IMR-90 (cell line): ENCODE measurements at regions not wholly inside any gene's neighbourhood (a gene's known extent, or its start where the extent isn't known, plus 50 kb on each side); places are given as distances from the start of the nearest gene placed in this dataset.

ENCODE experiments used
- ATAC-seq: fragments of 200-7000 bp; cut with Tn5 transposase; 2 replicates; pipeline ENCODE4 v1.9.1; 2020; ENCODE audit warnings: low read depth, mild to moderate bottlenecking, moderate library complexity
- BruUV-seq: library from RNA; stranded (reverse); fragments of 400-500 nt; replicated peaks from 2 replicates; lab custom pipeline; 2021; lab: Mats Ljungman, UMichigan
- CTCF ChIA-PET: fragments of 300-600 bp; formaldehyde crosslinking; extraction: SDS; loops from one replicate; lab custom pipeline; 2021; ENCODE audit warnings: antibody characterized with exemption; lab: Yijun Ruan, JAX
- POLR2A ChIA-PET: fragments of 300-600 bp; sonication (Branson Sonifier 250); formaldehyde crosslinking; loops from one replicate; lab custom pipeline; 2022; ENCODE audit warnings: antibody characterized with exemption; ENCODE audit not compliant: unreplicated experiment; lab: Charles Lee
- DNase-seq: peaks from one replicate; pipeline ENCODE4 v3.0.0; 2013
- H2AFZ ChIP-seq: replicated peaks from 2 replicates; pipeline ENCODE3; 2013; ENCODE audit warnings: low read length, mild to moderate bottlenecking; ENCODE audit not compliant: poor library complexity
- H2AK5ac ChIP-seq: 2 replicates; pipeline ENCODE4 v1.6.1; 2013; ENCODE audit warnings: low read depth, low read length, inconsistent platforms
- H2AK9ac ChIP-seq: replicated peaks from 2 replicates; pipeline ENCODE3; 2013; ENCODE audit warnings: mild to moderate bottlenecking, low read depth, low read length, moderate library complexity; ENCODE audit not compliant: poor library complexity
- H2BK120ac ChIP-seq: 2 replicates; pipeline ENCODE4 v1.6.1; 2013; ENCODE audit warnings: low read depth, low read length, inconsistent platforms
- H2BK15ac ChIP-seq: 3 replicates; pipeline ENCODE4 v1.6.1; 2013; ENCODE audit warnings: low read depth, low read length, inconsistent platforms
- H2BK20ac ChIP-seq: 2 replicates; pipeline ENCODE4 v1.6.1; 2013; ENCODE audit warnings: low read depth, mild to moderate bottlenecking, inconsistent platforms, low read length, moderate library complexity
- H2BK5ac ChIP-seq: 2 replicates; pipeline ENCODE4 v1.6.1; 2013; ENCODE audit warnings: mild to moderate bottlenecking, low read depth, low read length, inconsistent platforms; ENCODE audit not compliant: poor library complexity, severe bottlenecking
- H3K14ac ChIP-seq: replicated peaks from 2 replicates; pipeline ENCODE4 v1.6.1; 2013; ENCODE audit warnings: low read depth, low read length, inconsistent platforms
- H3K18ac ChIP-seq: 2 replicates; pipeline ENCODE4 v1.6.1; 2013; ENCODE audit warnings: low read depth, low read length, control low read depth
- H3K23ac ChIP-seq: 2 replicates; pipeline ENCODE4 v1.6.1; 2013; ENCODE audit warnings: low read depth, low read length, inconsistent platforms
- H3K27ac ChIP-seq: 2 replicates; pipeline ENCODE4 v1.5.1; 2013; ENCODE audit warnings: mild to moderate bottlenecking, control low read depth, low read length; ENCODE audit not compliant: insufficient read depth
- H3K27me3 ChIP-seq: 2 replicates; pipeline ENCODE4 v1.6.1; 2013; ENCODE audit warnings: low read length; ENCODE audit not compliant: control insufficient read depth, insufficient read depth
- H3K36me3 ChIP-seq: 2 replicates; pipeline ENCODE4 v1.6.1; 2013; ENCODE audit warnings: low read length, mixed read lengths; ENCODE audit not compliant: control insufficient read depth, insufficient read depth
- H3K4ac ChIP-seq: 2 replicates; pipeline ENCODE4 v1.6.1; 2013; ENCODE audit warnings: low read depth, low read length, inconsistent platforms
- H3K4me1 ChIP-seq: 2 replicates; pipeline ENCODE4 v1.6.1; 2013; ENCODE audit warnings: low read length, mixed read lengths; ENCODE audit not compliant: control insufficient read depth, insufficient read depth
- H3K4me2 ChIP-seq: 2 replicates; pipeline ENCODE4 v1.6.1; 2013; ENCODE audit warnings: low read depth, mild to moderate bottlenecking, control low read depth, low read length, moderate library complexity
- H3K4me3 ChIP-seq: 2 replicates; pipeline ENCODE4 v1.5.1; 2013; ENCODE audit warnings: low read depth, mild to moderate bottlenecking, control low read depth, low read length, moderate library complexity; ENCODE audit not compliant: insufficient read depth
- H3K56ac ChIP-seq: 2 replicates; pipeline ENCODE4 v1.6.1; 2013; ENCODE audit warnings: low read length, inconsistent platforms; ENCODE audit not compliant: insufficient read depth; ENCODE audit errors: extremely low read depth
- H3K79me1 ChIP-seq, 2 experiments: 2 replicates each; pipeline ENCODE4 v1.6.1; 2013; ENCODE audit warnings: low read length in 2 of 2, inconsistent platforms in 1 of 2, low read depth in 1 of 2
- H3K9ac ChIP-seq: 2 replicates; pipeline ENCODE4 v1.6.1; 2013; ENCODE audit warnings: low read depth, low read length, control low read depth
- H3K9me1 ChIP-seq: 2 replicates; pipeline ENCODE4 v1.6.1; 2013; ENCODE audit warnings: low read length, inconsistent platforms; ENCODE audit not compliant: insufficient read depth
- H3K9me3 ChIP-seq: 2 replicates; pipeline ENCODE4 v1.6.1; 2013; ENCODE audit warnings: low read length; ENCODE audit not compliant: control insufficient read depth, insufficient read depth
- H4K20me1 ChIP-seq: 2 replicates; pipeline ENCODE4 v1.6.1; 2013; ENCODE audit warnings: low read length, inconsistent platforms; ENCODE audit not compliant: insufficient read depth
- H4K5ac ChIP-seq: 2 replicates; pipeline ENCODE4 v1.6.1; 2013; ENCODE audit warnings: mild to moderate bottlenecking, low read depth, low read length, control low read depth
- H4K8ac ChIP-seq, 2 experiments: 2 replicates each; pipeline ENCODE4 v1.6.1; 2013; ENCODE audit warnings: low read depth in 2 of 2, low read length in 2 of 2, control low read depth in 1 of 2, inconsistent platforms in 1 of 2
- H4K91ac ChIP-seq: 2 replicates; pipeline ENCODE4 v1.6.1; 2013; ENCODE audit warnings: low read depth, low read length, inconsistent platforms; ENCODE audit not compliant: insufficient read depth
- CEBPB ChIP-seq: IDR thresholded peaks from 2 replicates; pipeline ENCODE4 v1.6.1; 2012; ENCODE audit warnings: low read depth, low read length, improper control_type of control experiment
- CHD1 ChIP-seq: IDR thresholded peaks from 2 replicates; pipeline ENCODE4 v1.6.1; 2012; ENCODE audit warnings: low read depth, low read length, improper control_type of control experiment
- MAFK ChIP-seq: IDR thresholded peaks from 2 replicates; pipeline ENCODE4 v1.6.1; 2012; ENCODE audit warnings: low read depth, low read length, improper control_type of control experiment
- WGBS, 2 experiments: methylation state at CpG; one replicate each; pipeline versions ENCODE4 v1.1.5 to v1.1.7; 2013; ENCODE audit warnings: missing lambda C conversion rate in 2 of 2; ENCODE audit not compliant: insufficient read length in 1 of 2; ENCODE audit errors: extremely low coverage in 2 of 2; 5-methylcytosine and 5-hydroxymethylcytosine counted together
- dilution Hi-C: fragments of 300-500 bp; cut with HindIII; formaldehyde crosslinking; loops from one replicate; pipeline ENCODE4 v1.14.3; 2018; ENCODE audit warnings: low sequenced_read_pairs; ENCODE audit not compliant: unreplicated experiment
- in situ Hi-C: fragments of 300-500 bp; cut with MboI; formaldehyde crosslinking; loops from 3 replicates; pipeline ENCODE4 v1.14.3; 2019; ENCODE audit warnings: low sequenced_read_pairs, inconsistent platforms, mixed read lengths
- intact Hi-C: fragments of 100-400 bp; cut with micrococcal nuclease; formaldehyde crosslinking; loops from 2 replicates; pipeline ENCODE4 v1.10.0; 2022

- CTCF ChIA-PET: no interaction called here
- intact Hi-C loops: no loop called here
- POLR2A ChIA-PET: no interaction called here
These were observed 52.1 kb upstream of the RASGEF1B start for GRCh38 chr4:81523672-81524327.

More at GRCh38 chr4:81523672-81524327, 52.1 kb upstream of the RASGEF1B start:
- H4K91ac ChIP-seq: no peak overlapping the region
- H4K5ac ChIP-seq: no peak overlapping the region
- no CpG with 5 or more reads among the region's 2 CpGs for WGBS, 2 experiments
- no peak overlapping the region for H4K8ac ChIP-seq
- H2AFZ ChIP-seq: no peak overlapping the region
- H3K27ac ChIP-seq: no peak overlapping the region
- no peaks in the 10 kb centered on the region for H3K9me1 ChIP-seq
- no peak overlapping the region for H3K4ac ChIP-seq
- no peak overlapping the region for H3K4me3 ChIP-seq
- dilution Hi-C loops: no loop called here
- no peaks in the 10 kb centered on the region for H4K20me1 ChIP-seq
- no peak overlapping the region for H3K14ac ChIP-seq
- in situ Hi-C loops: no loop called here
- no peak overlapping the region for H3K4me2 ChIP-seq
- H2AK9ac ChIP-seq: no peak overlapping the region
- no peaks in the 10 kb centered on the region for H3K36me3 ChIP-seq
- no peaks in the 10 kb centered on the region for H3K9me3 ChIP-seq
- no peak overlapping the region for H2BK20ac ChIP-seq
- no peak overlapping the region for H2BK5ac ChIP-seq
- BruUV-seq: no TSS peak
- no peak overlapping the region for H3K56ac ChIP-seq
- no peak overlapping the region for H2AK5ac ChIP-seq
- no peak overlapping the region for H2BK15ac ChIP-seq
- no peak for ATAC-seq
- H3K27me3 ChIP-seq: no peaks in the 10 kb centered on the region
- H3K18ac ChIP-seq: no peak overlapping the region
- no peak overlapping the region for H2BK120ac ChIP-seq
- no peak overlapping the region for H3K23ac ChIP-seq
- H3K4me1 ChIP-seq: no peaks in the 10 kb centered on the region
- no peak for DNase-seq
- no peak for TF ChIP-seq CEBPB
- TF ChIP-seq MAFK: no peak
- no peak for TF ChIP-seq CHD1
- no peak overlapping the region for H3K9ac ChIP-seq
- no peaks in the 10 kb centered on the region for H3K79me1 ChIP-seq
